ENCODE measurements at regions not wholly inside any gene's neighbourhood (a gene's known extent, or its start where the extent isn't known, plus 50 kb on each side); places are given as distances from the start of the nearest gene placed in this dataset.

DNA sequence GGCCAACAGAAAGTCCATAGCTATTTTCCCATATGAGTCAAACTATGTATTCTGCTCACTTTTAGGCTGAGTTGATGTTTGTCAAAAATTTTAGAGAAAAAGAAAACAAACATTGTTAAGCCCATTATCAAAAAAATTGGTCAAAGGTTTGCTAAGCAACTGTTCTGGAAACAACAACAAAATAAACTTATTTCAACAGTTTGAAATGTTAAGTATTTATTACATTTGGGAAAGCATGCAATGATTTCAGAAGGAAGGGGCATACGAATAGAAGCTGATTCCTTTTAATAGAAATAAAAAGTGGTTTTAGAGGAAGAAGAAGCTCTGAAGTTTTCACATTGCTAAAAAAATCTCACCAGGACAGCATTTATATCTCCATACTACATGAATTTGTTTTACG is 1837.5 kb upstream of the CELF4 start:
- no peak for TF ChIP-seq EZH2phosphoT487 (IDR thresholded peaks at IDR 0.05; ENCODE audit: borderline replicate concordance, low read length)
- TF ChIP-seq, protein P1, sequence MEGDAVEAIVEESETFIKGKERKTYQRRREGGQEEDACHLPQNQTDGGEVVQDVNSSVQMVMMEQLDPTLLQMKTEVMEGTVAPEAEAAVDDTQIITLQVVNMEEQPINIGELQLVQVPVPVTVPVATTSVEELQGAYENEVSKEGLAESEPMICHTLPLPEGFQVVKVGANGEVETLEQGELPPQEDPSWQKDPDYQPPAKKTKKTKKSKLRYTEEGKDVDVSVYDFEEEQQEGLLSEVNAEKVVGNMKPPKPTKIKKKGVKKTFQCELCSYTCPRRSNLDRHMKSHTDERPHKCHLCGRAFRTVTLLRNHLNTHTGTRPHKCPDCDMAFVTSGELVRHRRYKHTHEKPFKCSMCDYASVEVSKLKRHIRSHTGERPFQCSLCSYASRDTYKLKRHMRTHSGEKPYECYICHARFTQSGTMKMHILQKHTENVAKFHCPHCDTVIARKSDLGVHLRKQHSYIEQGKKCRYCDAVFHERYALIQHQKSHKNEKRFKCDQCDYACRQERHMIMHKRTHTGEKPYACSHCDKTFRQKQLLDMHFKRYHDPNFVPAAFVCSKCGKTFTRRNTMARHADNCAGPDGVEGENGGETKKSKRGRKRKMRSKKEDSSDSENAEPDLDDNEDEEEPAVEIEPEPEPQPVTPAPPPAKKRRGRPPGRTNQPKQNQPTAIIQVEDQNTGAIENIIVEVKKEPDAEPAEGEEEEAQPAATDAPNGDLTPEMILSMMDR (conservative IDR thresholded peaks at IDR 0.05; ENCODE audit: low read depth, low read length): no peak
